K562 (cell line): ENCODE measurements at regions not wholly inside any gene's neighbourhood (a gene's known extent, or its start where the extent isn't known, plus 50 kb on each side); places are given as distances from the start of the nearest gene placed in this dataset.

Source experiments
- ATAC-seq: fragments of 200-7000 bp; cut with Tn5 transposase; 3 replicates; pipeline ENCODE4 v1.9.1; 2020; ENCODE audit warnings: moderate library complexity
- BruUV-seq: library from RNA; stranded (reverse); fragments of 400-500 nt; replicated peaks from 2 replicates; lab custom pipeline; 2021; lab: Mats Ljungman, UMichigan
- CTCF ChIA-PET: fragments of 300-600 bp; formaldehyde crosslinking; extraction: SDS; loops from one replicate; lab custom pipeline; 2021; ENCODE audit warnings: low intra/inter-chr PET ratio; lab: Yijun Ruan, JAX
- POLR2A ChIA-PET: fragments of 300-600, 350-650 bp; sonication (Branson Sonifier 250); formaldehyde crosslinking; extraction: SDS; loops from one replicate; lab custom pipeline; 2021; ENCODE audit warnings: antibody characterized with exemption, inconsistent platforms; lab: Yijun Ruan, JAX
- DNase-seq, 4 experiments: peaks; one replicate each; pipeline versions ENCODE4 v3.0.0 to v3.0.0-alpha.2; 2011 to 2018; ENCODE audit warnings: low spot score in 3 of 4, mixed read lengths in 3 of 4; ENCODE audit errors: extremely low read depth in 1 of 4
- FAIRE-seq: peaks from 2 replicates; lab custom pipeline; 2011; peaks lifted over from hg19 to GRCh38; lab: Jason Lieb, UNC
- H2AFZ ChIP-seq: 2 replicates; pipeline ENCODE4 v1.6.0; 2011; ENCODE audit warnings: low read depth, low read length, control low read depth, inconsistent platforms
- H3K27ac ChIP-seq: fragments of 200-600 bp; 3 replicates; pipeline ENCODE4 v1.8.0; 2011; ENCODE audit warnings: low read depth, mild to moderate bottlenecking, control low read depth, inconsistent platforms, low read length, moderate library complexity, mixed read lengths; ENCODE audit errors: extremely low read depth
- H3K27me3 ChIP-seq, 2 experiments: fragments of 300-600 bp in 1 of 2; 2 replicates in 1 of 2; 3 replicates in 1 of 2; pipeline versions ENCODE4 v1.6.0 to v1.8.0; 2011; ENCODE audit warnings: inconsistent platforms in 2 of 2, low read length in 2 of 2, mild to moderate bottlenecking in 1 of 2, mixed read lengths in 1 of 2, moderate library complexity in 1 of 2; ENCODE audit not compliant: control insufficient read depth in 2 of 2, insufficient read depth in 2 of 2
- H3K36me3 ChIP-seq: fragments of 300-600 bp; 3 replicates; pipeline ENCODE4 v1.8.0; 2011; ENCODE audit warnings: mild to moderate bottlenecking, low read length, inconsistent platforms; ENCODE audit not compliant: control insufficient read depth, insufficient read depth
- H3K4me1 ChIP-seq, 2 experiments: fragments of 200-600 bp in 1 of 2; replicated peaks in 1 of 2; 2 replicates in 1 of 2; 3 replicates in 1 of 2; pipeline versions ENCODE4 v1.5.1 to v1.8.0; 2011; ENCODE audit warnings: inconsistent platforms in 2 of 2, low read length in 2 of 2, mild to moderate bottlenecking in 1 of 2, mixed read lengths in 1 of 2, moderate library complexity in 1 of 2; ENCODE audit not compliant: control insufficient read depth in 2 of 2, insufficient read depth in 2 of 2
- H3K4me2 ChIP-seq: 2 replicates; pipeline ENCODE4 v1.6.1; 2011; ENCODE audit warnings: low read length, control low read depth, inconsistent platforms, mixed read lengths; ENCODE audit not compliant: insufficient read depth
- H3K4me3 ChIP-seq: fragments of 200-600 bp; sonication (generic), shearing (Covaris generic); 2 replicates; pipeline ENCODE4 v1.5.1; 2016; ENCODE audit warnings: control low read depth, inconsistent platforms
- H3K79me2 ChIP-seq: fragments of 200-600 bp; 3 replicates; pipeline ENCODE4 v1.8.0; 2011; ENCODE audit warnings: low read length, inconsistent platforms; ENCODE audit not compliant: control insufficient read depth, insufficient read depth
- H3K9ac ChIP-seq, 2 experiments: 2 replicates each; pipeline versions ENCODE4 v1.6.0 to v1.6.1; 2011; ENCODE audit warnings: low read depth in 2 of 2, low read length in 2 of 2, control low read depth in 1 of 2, inconsistent platforms in 1 of 2, mild to moderate bottlenecking in 1 of 2, mixed read lengths in 1 of 2; ENCODE audit not compliant: insufficient read depth in 1 of 2
- H3K9me1 ChIP-seq: one replicate; pipeline ENCODE4 v1.6.0; 2011; ENCODE audit warnings: inconsistent platforms, mild to moderate bottlenecking, low read length, moderate library complexity; ENCODE audit not compliant: control insufficient read depth, insufficient read depth
- H3K9me3 ChIP-seq: replicated peaks from 2 replicates; pipeline ENCODE4 v1.5.1; 2011; ENCODE audit warnings: low read depth, low read length, inconsistent platforms; ENCODE audit not compliant: control insufficient read depth, insufficient read depth
- H4K20me1 ChIP-seq: replicated peaks from 2 replicates; pipeline ENCODE4 v1.6.1; 2011; ENCODE audit warnings: low read length, inconsistent platforms, mixed read lengths; ENCODE audit not compliant: control insufficient read depth, insufficient read depth
- ARID2 ChIP-seq: fragments of 450-650 bp; IDR thresholded peaks from 2 replicates; pipeline ENCODE4 v1.6.1; 2017; ENCODE audit warnings: antibody characterized with exemption, mild to moderate bottlenecking
- CREB5 ChIP-seq: fragments of 250-450 bp; sonication (Bioruptor Pico); IDR thresholded peaks from 2 replicates; pipeline ENCODE4 v1.5.0; 2020; ENCODE audit warnings: mild to moderate bottlenecking
- MCM5 ChIP-seq: fragments of 450-650 bp; IDR thresholded peaks from 2 replicates; pipeline ENCODE4 v1.6.1; 2016; ENCODE audit warnings: low read depth
- MTA2 ChIP-seq: fragments of 450-650 bp; IDR thresholded peaks from 2 replicates; pipeline ENCODE4 v1.6.1; 2016; ENCODE audit warnings: low read depth
- NR2C2 ChIP-seq, 2 experiments: fragments of 200-800 bp in 1 of 2; sonication (Bioruptor generic) in 1 of 2; sonication (generic) in 1 of 2; formaldehyde crosslinking in 1 of 2; IDR thresholded peaks; 2 replicates each; pipeline versions ENCODE4 v1.6.1 to v1.8.0; 2016 to 2022; ENCODE audit warnings: mild to moderate bottlenecking in 1 of 2, missing compliant biosample characterization in 1 of 2, missing genetic modification characterization in 1 of 2, missing genetic modification reagents in 1 of 2
- POLR3A ChIP-seq: IDR thresholded peaks from 2 replicates; pipeline ENCODE4 v1.6.1; 2011; ENCODE audit warnings: borderline replicate concordance, mild to moderate bottlenecking, moderate library complexity; ENCODE audit not compliant: insufficient read length, insufficient read depth; ENCODE audit errors: extremely low read depth
- PTTG1 ChIP-seq: fragments of 450-650 bp; IDR thresholded peaks from 2 replicates; pipeline ENCODE4 v1.6.1; 2016; ENCODE audit warnings: low read depth, mild to moderate bottlenecking, missing genetic modification characterization, missing compliant biosample characterization
- PYGO2 ChIP-seq: fragments of 450-650 bp; IDR thresholded peaks from 2 replicates; pipeline ENCODE4 v1.6.1; 2016; ENCODE audit warnings: mild to moderate bottlenecking, missing genetic modification characterization, moderate library complexity, missing compliant biosample characterization
- RBM17 ChIP-seq: fragments of 200-400 bp; formaldehyde crosslinking; IDR thresholded peaks from 2 replicates; pipeline ENCODE4 v1.6.1; 2017; ENCODE audit warnings: low read depth, mild to moderate bottlenecking, low read length, borderline replicate concordance
- SMC3 ChIP-seq: conservative IDR thresholded peaks from 2 replicates; pipeline ENCODE4 v1.6.1; 2011; ENCODE audit warnings: low read depth, low read length, improper control_type of control experiment; ENCODE audit not compliant: insufficient read depth
- STAT5A ChIP-seq: IDR thresholded peaks from 2 replicates; pipeline ENCODE4 v1.6.1; 2012; ENCODE audit warnings: low read length, inconsistent platforms, borderline replicate concordance
- WHSC1 ChIP-seq: IDR thresholded peaks from one replicate; pipeline ENCODE4 v1.6.1; 2012; ENCODE audit warnings: low read length, control low read depth, inconsistent platforms
- ZFPM2 ChIP-seq: fragments of 250-450 bp; sonication (Bioruptor Pico); IDR thresholded peaks from 2 replicates; pipeline ENCODE4 v1.5.1; 2022; ENCODE audit warnings: mild to moderate bottlenecking
- ZNF280B ChIP-seq: fragments of 250-450 bp; sonication (Bioruptor Pico); IDR thresholded peaks from 2 replicates; pipeline ENCODE4 v1.5.1; 2021; ENCODE audit warnings: mild to moderate bottlenecking
- ZNF444 ChIP-seq: fragments of 250-450 bp; sonication (Bioruptor Pico); IDR thresholded peaks from 2 replicates; pipeline ENCODE4 v1.4.0; 2020; ENCODE audit warnings: mild to moderate bottlenecking, moderate library complexity
- ZNF695 ChIP-seq: fragments of 450-650 bp; formaldehyde crosslinking; IDR thresholded peaks from 2 replicates; pipeline ENCODE4 v1.4.0; 2020; ENCODE audit warnings: mild to moderate bottlenecking, moderate library complexity
- in situ Hi-C: fragments of 300-500 bp; cut with MboI; formaldehyde crosslinking; loops from 4 replicates; pipeline ENCODE4 v1.15.0; 2018; ENCODE audit warnings: inconsistent platforms, mixed read lengths
- intact Hi-C: fragments of 100-400 bp; cut with micrococcal nuclease; formaldehyde crosslinking; loops from 2 replicates; pipeline ENCODE4 v1.14.2; 2022

GRCh38 chr2:176843208-176843607 is 369.4 kb upstream of the HNRNPA3 start:
- Histone ChIP-seq H3K27ac (no peak overlapping the region), H3K9me3 (no peaks in the 10 kb centered on the region), H3K9ac (no peak overlapping the region), H3K27me3 (no peaks in the 10 kb centered on the region), H3K4me1 (no peaks in the 10 kb centered on the region), H2AFZ (no peak overlapping the region), H3K9me1 (no peaks in the 10 kb centered on the region), H3K4me3 (no peak overlapping the region), H3K79me2 (no peaks in the 10 kb centered on the region), H4K20me1 (no peaks in the 10 kb centered on the region), H3K36me3 (no peaks in the 10 kb centered on the region), H3K4me2 (no peak overlapping the region)
- in situ Hi-C loops = no loop called here
- no peak for FAIRE-seq
- ChIA-PET CTCF (no interaction called here), POLR2A (interaction anchor here (0.6 to 1.7 kb wide), 3 partner anchors 11 to 300 kb away, joined by 3 to 4 read pairs (median 3); no protein-coding TSS in a partner anchor)
- intact Hi-C loops = no loop called here
- no peak for ATAC-seq
- no TSS peak for BruUV-seq
- DNase-seq = no peak
- TF ChIP-seq STAT5A = no peak
- no peak for TF ChIP-seq ARID2
- no peak for TF ChIP-seq PYGO2 (tag)
- TF ChIP-seq MCM5 = no peak
- no peak for TF ChIP-seq CREB5
- no peak for TF ChIP-seq ZNF280B (CRISPR knock-in tag)
- no peak for TF ChIP-seq ZNF444 (CRISPR knock-in tag)
- no peak for TF ChIP-seq ZNF695 (CRISPR knock-in tag)
- TF ChIP-seq POLR3A = no peak
- TF ChIP-seq PTTG1 (tag) = no peak
- no peak for TF ChIP-seq MTA2
- no peak for TF ChIP-seq RBM17
- no peak for TF ChIP-seq ZFPM2 (CRISPR knock-in tag)
- TF ChIP-seq NR2C2 (CRISPR knock-in tag; IDR thresholded peaks at IDR 0.05) = no peak
- TF ChIP-seq NR2C2 (tag; IDR thresholded peaks at IDR 0.05) = no peak
- no peak for TF ChIP-seq WHSC1
- TF ChIP-seq SMC3 = no peak
